ENCODE measurements at regions not wholly inside any gene's neighbourhood (a gene's known extent, or its start where the extent isn't known, plus 50 kb on each side); places are given as distances from the start of the nearest gene placed in this dataset.

DNA sequence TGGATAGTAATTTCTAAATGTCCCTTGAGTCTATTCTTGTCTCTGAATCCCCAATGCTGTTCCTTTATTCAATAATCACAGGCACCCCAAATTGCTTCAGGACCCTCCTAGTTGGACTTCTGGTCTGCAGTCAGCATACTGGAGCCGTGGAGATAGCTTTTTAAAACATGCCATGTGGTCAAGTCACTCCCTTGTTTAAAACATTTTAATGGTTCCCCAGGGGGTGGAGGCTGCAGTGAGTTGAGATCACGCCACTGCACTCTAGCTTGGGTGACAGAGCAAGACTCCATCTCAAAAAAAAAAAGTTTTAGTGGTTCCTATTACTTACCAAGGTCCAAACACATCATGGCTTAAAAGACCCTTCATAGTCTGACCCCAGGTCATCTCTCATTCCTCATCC, 220.3 kb downstream of the ADAMTS15 start:
- no peaks in the 10 kb centered on the region for H3K9me3 ChIP-seq (ENCODE audit: control insufficient read depth, low read depth, low read length)
- no peak overlapping the region for H3K27ac ChIP-seq (ENCODE audit: low read length)
- no peaks in the 10 kb centered on the region for H3K27me3 ChIP-seq (ENCODE audit: control insufficient read depth, insufficient read depth, low read length)
- H3K4me3 ChIP-seq (ENCODE audit: low read length): no peak overlapping the region
- no peaks in the 10 kb centered on the region for H3K36me3 ChIP-seq (ENCODE audit: control insufficient read depth, insufficient read depth, low read length)
- no peaks in the 10 kb centered on the region for H3K4me1 ChIP-seq (ENCODE audit: control insufficient read depth, insufficient read depth, low read length)
- no CpG with 5 or more reads among the region's 2 CpGs for WGBS (ENCODE audit: insufficient coverage, low lambda C conversion rate)
- DNase-seq: no peak

GRCh38 chr11:130670200-130670599, 221.8 kb downstream of the ADAMTS15 start:
- Histone ChIP-seq H3K36me3 (ENCODE audit: control insufficient read depth, insufficient read depth, low read length) (no peaks in the 10 kb centered on the region), H3K9me3 (ENCODE audit: control insufficient read depth, low read depth, low read length) (no peaks in the 10 kb centered on the region), H3K4me3 (ENCODE audit: low read length) (no peak overlapping the region), H3K4me1 (ENCODE audit: control insufficient read depth, insufficient read depth, low read length) (no peaks in the 10 kb centered on the region), H3K27ac (ENCODE audit: low read length) (no peak overlapping the region), H3K27me3 (ENCODE audit: control insufficient read depth, insufficient read depth, low read length) (no peaks in the 10 kb centered on the region)
- DNase-seq: no peak
- WGBS (ENCODE audit: insufficient coverage, low lambda C conversion rate): 80% methylated on average over 1 of the region's 6 CpGs

DNA sequence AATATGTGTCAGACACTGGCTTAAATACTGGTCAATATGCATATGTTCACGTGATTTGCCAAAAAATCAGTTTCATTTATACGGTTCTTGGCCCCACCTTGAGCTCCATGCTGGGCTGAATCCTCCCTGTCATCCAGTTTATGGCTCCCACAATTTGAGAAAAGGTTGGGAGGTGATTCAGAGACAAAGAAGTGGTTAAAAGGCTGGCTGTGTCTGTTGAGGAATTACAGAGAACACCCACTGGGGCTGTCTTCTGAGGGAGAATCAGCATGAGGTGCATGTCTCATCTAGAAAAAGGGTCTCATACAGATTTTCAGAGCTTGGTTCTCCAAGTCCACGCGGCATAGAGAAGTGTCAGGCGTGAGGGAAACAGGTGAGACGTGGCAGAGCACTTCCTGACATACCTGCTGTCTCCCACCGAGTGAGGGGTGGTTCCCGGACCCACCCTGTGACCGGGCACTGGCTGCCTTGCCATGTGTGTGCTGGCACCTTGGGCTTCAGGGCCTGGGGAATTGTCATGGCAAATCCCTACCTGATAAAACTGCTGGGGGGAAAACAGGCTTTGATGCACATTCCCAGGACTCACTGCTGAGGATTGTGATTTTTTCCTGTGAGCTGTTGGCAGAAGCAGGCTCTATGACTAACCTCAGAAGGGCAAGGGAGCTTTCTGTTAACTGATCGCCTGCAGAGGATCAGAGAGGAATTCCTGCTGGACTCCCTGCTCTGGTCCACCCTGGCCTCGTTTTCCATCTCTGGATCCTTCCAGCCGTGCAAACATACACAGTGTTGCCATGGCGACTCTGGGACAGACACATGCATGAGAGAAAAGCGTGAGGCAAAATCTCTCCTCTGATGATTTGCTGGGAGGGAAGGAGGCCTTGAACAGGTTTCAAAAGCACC, 223.6 kb downstream of the ADAMTS15 start:
- H3K36me3 ChIP-seq (ENCODE audit: control insufficient read depth, insufficient read depth, low read length): no peaks in the 10 kb centered on the region
- no peaks in the 10 kb centered on the region for H3K9me3 ChIP-seq (ENCODE audit: control insufficient read depth, low read depth, low read length)
- H3K27ac ChIP-seq (ENCODE audit: low read length): no peak overlapping the region
- no peaks in the 10 kb centered on the region for H3K27me3 ChIP-seq (ENCODE audit: control insufficient read depth, insufficient read depth, low read length)
- peak; percentile 51 to 58 for DNase-seq
- WGBS (ENCODE audit: insufficient coverage, low lambda C conversion rate): no CpG with 5 or more reads among the region's 14 CpGs
- no peaks in the 10 kb centered on the region for H3K4me1 ChIP-seq (ENCODE audit: control insufficient read depth, insufficient read depth, low read length)
- H3K4me3 ChIP-seq (ENCODE audit: low read length): no peak overlapping the region

GRCh38 chr11:130672911-130673310, 224.5 kb downstream of the ADAMTS15 start:
- no peaks in the 10 kb centered on the region for H3K9me3 ChIP-seq (ENCODE audit: control insufficient read depth, low read depth, low read length)
- no peaks in the 10 kb centered on the region for H3K36me3 ChIP-seq (ENCODE audit: control insufficient read depth, insufficient read depth, low read length)
- DNase-seq: no peak
- no CpG with 5 or more reads among the region's 5 CpGs for WGBS (ENCODE audit: insufficient coverage, low lambda C conversion rate)
- H3K4me1 ChIP-seq (ENCODE audit: control insufficient read depth, insufficient read depth, low read length): no peaks in the 10 kb centered on the region
- H3K27ac ChIP-seq (ENCODE audit: low read length): no peak overlapping the region
- H3K27me3 ChIP-seq (ENCODE audit: control insufficient read depth, insufficient read depth, low read length): no peaks in the 10 kb centered on the region
- no peak overlapping the region for H3K4me3 ChIP-seq (ENCODE audit: low read length)

DNA sequence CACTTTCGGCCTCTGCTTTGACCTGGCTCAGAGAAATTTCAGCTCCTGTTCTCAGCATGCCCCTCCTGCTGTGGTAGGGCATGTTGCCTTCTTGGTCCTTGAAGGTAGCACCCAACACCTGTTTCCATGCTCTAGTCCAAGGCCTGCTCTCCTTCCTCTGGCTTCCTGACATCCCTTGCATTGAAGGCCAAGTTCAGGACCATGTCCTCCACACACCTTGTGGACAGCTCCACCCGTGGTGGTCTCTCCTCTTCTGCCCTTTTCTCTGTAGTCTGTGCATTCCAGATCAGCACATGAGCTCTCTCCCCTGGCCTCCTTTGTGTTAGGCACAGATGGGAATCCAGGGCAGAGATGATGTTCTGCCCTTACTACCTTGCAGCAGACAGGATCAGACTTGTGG, 225.3 kb downstream of the ADAMTS15 start:
- WGBS (ENCODE audit: insufficient coverage, low lambda C conversion rate): no CpG with 5 or more reads among the region's 2 CpGs
- Histone ChIP-seq H3K36me3 (ENCODE audit: control insufficient read depth, insufficient read depth, low read length) (no peaks in the 10 kb centered on the region), H3K4me1 (ENCODE audit: control insufficient read depth, insufficient read depth, low read length) (no peaks in the 10 kb centered on the region), H3K27me3 (ENCODE audit: control insufficient read depth, insufficient read depth, low read length) (no peaks in the 10 kb centered on the region), H3K4me3 (ENCODE audit: low read length) (no peak overlapping the region), H3K27ac (ENCODE audit: low read length) (no peak overlapping the region), H3K9me3 (ENCODE audit: control insufficient read depth, low read depth, low read length) (peaks cover 2% of the 10 kb centered on the region)
- no peak for DNase-seq

GRCh38 chr11:130674686-130675308, 226.4 kb downstream of the ADAMTS15 start:
- H3K27me3 ChIP-seq (ENCODE audit: control insufficient read depth, insufficient read depth, low read length): no peaks in the 10 kb centered on the region
- no peak overlapping the region for H3K27ac ChIP-seq (ENCODE audit: low read length)
- no peaks in the 10 kb centered on the region for H3K36me3 ChIP-seq (ENCODE audit: control insufficient read depth, insufficient read depth, low read length)
- WGBS (ENCODE audit: insufficient coverage, low lambda C conversion rate): no CpG with 5 or more reads among the region's 5 CpGs
- no peak overlapping the region for H3K4me3 ChIP-seq (ENCODE audit: low read length)
- H3K4me1 ChIP-seq (ENCODE audit: control insufficient read depth, insufficient read depth, low read length): no peaks in the 10 kb centered on the region
- DNase-seq: no peak
- peaks cover 10% of the 10 kb centered on the region for H3K9me3 ChIP-seq (ENCODE audit: control insufficient read depth, low read depth, low read length)

DNA sequence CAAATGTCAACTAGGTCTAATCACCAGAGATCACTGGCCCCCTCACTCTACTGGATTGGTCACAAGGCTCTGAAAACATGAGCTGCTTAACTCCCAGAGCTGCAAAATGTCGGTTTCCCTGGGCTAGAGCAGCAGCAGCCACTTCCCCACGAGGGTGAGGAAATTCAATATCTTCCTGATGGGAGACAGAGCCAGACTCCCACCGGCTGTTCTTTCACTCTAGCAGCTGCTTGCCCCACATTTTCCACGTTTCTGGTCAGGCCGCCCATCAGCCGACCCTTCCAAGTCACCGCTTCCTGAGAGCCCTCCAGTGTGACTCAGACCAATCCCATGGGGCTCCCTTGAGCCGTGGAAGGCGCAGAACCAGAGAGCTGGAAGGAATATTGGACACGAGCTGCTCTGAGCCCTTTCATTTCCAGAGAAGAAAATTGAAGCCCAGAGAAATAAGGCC, 227.0 kb downstream of the ADAMTS15 start:
- no CpG with 5 or more reads among the region's 10 CpGs for WGBS (ENCODE audit: insufficient coverage, low lambda C conversion rate)
- peaks cover 10% of the 10 kb centered on the region for H3K9me3 ChIP-seq (ENCODE audit: control insufficient read depth, low read depth, low read length)
- no peak overlapping the region for H3K27ac ChIP-seq (ENCODE audit: low read length)
- no peak for DNase-seq
- no peaks in the 10 kb centered on the region for H3K36me3 ChIP-seq (ENCODE audit: control insufficient read depth, insufficient read depth, low read length)
- H3K4me3 ChIP-seq (ENCODE audit: low read length): no peak overlapping the region
- H3K4me1 ChIP-seq (ENCODE audit: control insufficient read depth, insufficient read depth, low read length): no peaks in the 10 kb centered on the region
- H3K27me3 ChIP-seq (ENCODE audit: control insufficient read depth, insufficient read depth, low read length): no peaks in the 10 kb centered on the region

DNA sequence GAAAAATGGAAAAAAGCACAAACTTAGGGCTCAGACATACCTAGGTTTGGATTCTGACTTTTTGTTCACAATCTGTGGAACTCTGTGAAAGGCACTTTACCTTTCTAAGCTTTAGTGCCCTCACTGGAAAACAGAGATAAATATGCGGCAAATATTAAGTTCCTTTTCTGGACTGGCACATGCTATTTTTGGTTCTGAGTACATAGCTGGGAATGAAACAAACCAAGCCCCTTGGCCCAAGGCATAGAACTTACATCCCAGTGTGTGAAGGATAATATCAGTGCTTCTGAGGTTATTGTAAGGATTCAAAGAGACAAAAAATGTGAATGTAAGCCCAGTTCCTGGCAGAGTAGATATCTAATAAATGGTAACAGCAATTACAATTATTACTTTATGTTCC, 227.5 kb downstream of the ADAMTS15 start:
- H3K9me3 ChIP-seq (ENCODE audit: control insufficient read depth, low read depth, low read length): peaks cover 10% of the 10 kb centered on the region
- no peak overlapping the region for H3K4me3 ChIP-seq (ENCODE audit: low read length)
- H3K36me3 ChIP-seq (ENCODE audit: control insufficient read depth, insufficient read depth, low read length): no peaks in the 10 kb centered on the region
- no peaks in the 10 kb centered on the region for H3K27me3 ChIP-seq (ENCODE audit: control insufficient read depth, insufficient read depth, low read length)
- no peak overlapping the region for H3K27ac ChIP-seq (ENCODE audit: low read length)
- WGBS (ENCODE audit: insufficient coverage, low lambda C conversion rate): no CpG with 5 or more reads among the region's 1 CpG
- H3K4me1 ChIP-seq (ENCODE audit: control insufficient read depth, insufficient read depth, low read length): no peaks in the 10 kb centered on the region
- no peak for DNase-seq

DNA sequence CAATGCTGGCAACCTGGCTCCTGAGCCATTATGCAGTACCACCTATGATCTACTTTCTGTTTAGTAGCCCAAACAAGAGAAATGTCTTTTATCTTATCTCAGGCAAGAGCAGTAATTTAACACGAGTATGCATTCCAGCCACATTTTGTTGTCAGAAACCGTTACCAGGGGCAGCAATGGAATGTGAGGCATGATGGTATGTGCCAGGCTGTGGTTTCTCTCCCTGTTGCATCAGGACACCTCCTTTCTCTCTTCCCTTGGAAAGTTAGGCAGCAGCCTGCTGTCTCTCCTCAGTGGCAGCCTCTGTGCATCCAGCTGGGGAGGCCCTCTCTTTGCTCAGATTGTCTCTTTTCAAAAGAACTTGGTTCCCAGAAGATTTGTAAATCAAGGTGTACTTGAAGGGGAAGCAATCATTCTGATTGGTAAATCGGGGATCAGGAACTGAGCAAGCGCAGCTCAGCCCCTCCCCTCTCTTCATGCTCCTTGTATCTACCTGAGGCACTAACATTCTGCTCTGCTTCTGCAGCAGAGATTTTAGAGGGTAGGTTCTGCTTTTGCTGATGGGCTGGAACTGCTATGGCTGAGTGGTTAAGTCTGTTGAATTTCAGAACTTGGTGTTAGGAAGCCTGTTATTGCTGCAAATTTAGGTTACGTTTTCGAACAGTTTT, 229.2 kb downstream of the ADAMTS15 start:
- no peaks in the 10 kb centered on the region for H3K4me1 ChIP-seq (ENCODE audit: control insufficient read depth, insufficient read depth, low read length)
- H3K4me3 ChIP-seq (ENCODE audit: low read length): no peak overlapping the region
- 20% methylated on average over 1 of the region's 6 CpGs for WGBS (ENCODE audit: insufficient coverage, low lambda C conversion rate)
- H3K27ac ChIP-seq (ENCODE audit: low read length): no peak overlapping the region
- no peaks in the 10 kb centered on the region for H3K27me3 ChIP-seq (ENCODE audit: control insufficient read depth, insufficient read depth, low read length)
- H3K36me3 ChIP-seq (ENCODE audit: control insufficient read depth, insufficient read depth, low read length): no peaks in the 10 kb centered on the region
- DNase-seq: peak in 1 of 2 donors; percentile 14
- peaks cover 10% of the 10 kb centered on the region for H3K9me3 ChIP-seq (ENCODE audit: control insufficient read depth, low read depth, low read length)

GRCh38 chr11:130679247-130679646, 230.8 kb downstream of the ADAMTS15 start:
- no peak overlapping the region for H3K4me3 ChIP-seq (ENCODE audit: low read length)
- no peak for DNase-seq
- H3K9me3 ChIP-seq (ENCODE audit: control insufficient read depth, low read depth, low read length): peaks cover 10% of the 10 kb centered on the region
- no peaks in the 10 kb centered on the region for H3K4me1 ChIP-seq (ENCODE audit: control insufficient read depth, insufficient read depth, low read length)
- H3K36me3 ChIP-seq (ENCODE audit: control insufficient read depth, insufficient read depth, low read length): no peaks in the 10 kb centered on the region
- H3K27me3 ChIP-seq (ENCODE audit: control insufficient read depth, insufficient read depth, low read length): no peaks in the 10 kb centered on the region
- H3K27ac ChIP-seq (ENCODE audit: low read length): no peak overlapping the region
- WGBS (ENCODE audit: insufficient coverage, low lambda C conversion rate): 100% methylated on average over 2 of the region's 4 CpGs
